Embryonic facial prominence (tissue), 1 donor: ENCODE measurements at regions not wholly inside any gene's neighbourhood (a gene's known extent, or its start where the extent isn't known, plus 50 kb on each side); places are given as distances from the start of the nearest gene placed in this dataset.
"Not testable (repeated sequence)": the region's sequence is repeated elsewhere in the genome, so short reads cannot be mapped to it uniquely, and the experiment has no call there.

Experiments used
- DNase-seq: peaks from one replicate; pipeline ENCODE4 v3.0.0-alpha.2; 2016; ENCODE audit errors: extremely low spot score

GRCh38 chr14:28820677-28821076 is 54.1 kb downstream of the FOXG1 start:
- no peak for DNase-seq

- no peak for DNase-seq
Observed at GRCh38 chr14:28821993-28822392, 55.4 kb downstream of the FOXG1 start.

GRCh38 chr14:28823245-28823644 is 56.7 kb downstream of the FOXG1 start:
- no peak for DNase-seq

- DNase-seq = no peak
Observed at GRCh38 chr14:28830115-28830534, 63.5 kb downstream of the FOXG1 start.

- no peak for DNase-seq
Observed at GRCh38 chr14:28831126-28831525, 64.5 kb downstream of the FOXG1 start.

- DNase-seq = not testable (repeated sequence)
Observed at GRCh38 chr14:28842569-28842968, 76.0 kb downstream of the FOXG1 start.

GRCh38 chr14:28867571-28867970 is 101.0 kb downstream of the FOXG1 start:
- DNase-seq = no peak

- no peak for DNase-seq
Observed at GRCh38 chr14:28870033-28870564, 103.5 kb downstream of the FOXG1 start.

- no peak for DNase-seq
Observed at GRCh38 chr14:28875934-28876571, 109.5 kb downstream of the FOXG1 start.

- no peak for DNase-seq
Observed at GRCh38 chr14:28876572-28876945, 110.0 kb downstream of the FOXG1 start.

- DNase-seq = no peak
Observed at GRCh38 chr14:28877923-28878322, 111.3 kb downstream of the FOXG1 start.

GRCh38 chr14:28879573-28879996 is 113.0 kb downstream of the FOXG1 start:
- DNase-seq = no peak

- no peak for DNase-seq
Observed at GRCh38 chr14:28886940-28887339, 120.4 kb downstream of the FOXG1 start.

GRCh38 chr14:28895389-28895788 is 128.8 kb downstream of the FOXG1 start:
- no peak for DNase-seq

GRCh38 chr14:28896337-28896736 is 129.8 kb downstream of the FOXG1 start:
- no peak for DNase-seq

- DNase-seq = no peak
Observed at GRCh38 chr14:28901631-28902030, 135.0 kb downstream of the FOXG1 start.

- no peak for DNase-seq
Observed at GRCh38 chr14:28902930-28903329, 136.3 kb downstream of the FOXG1 start.

GRCh38 chr14:28911521-28911920 is 144.9 kb downstream of the FOXG1 start:
- no peak for DNase-seq

- DNase-seq = no peak
Observed at GRCh38 chr14:28913056-28913455, 146.5 kb downstream of the FOXG1 start.

- DNase-seq = no peak
Observed at GRCh38 chr14:28926122-28926521, 159.5 kb downstream of the FOXG1 start.

GRCh38 chr14:28931999-28932398 is 165.4 kb downstream of the FOXG1 start:
- no peak for DNase-seq

GRCh38 chr14:28936601-28937000 is 170.0 kb downstream of the FOXG1 start:
- no peak for DNase-seq

- DNase-seq = no peak
Observed at GRCh38 chr14:28941758-28942157, 175.2 kb downstream of the FOXG1 start.

- no peak for DNase-seq
Observed at GRCh38 chr14:28944605-28945004, 178.0 kb downstream of the FOXG1 start.
